ENCODE measurements at regions not wholly inside any gene's neighbourhood (a gene's known extent, or its start where the extent isn't known, plus 50 kb on each side); places are given as distances from the start of the nearest gene placed in this dataset.

GRCh38 chr18:64679121-64679520, 530.2 kb upstream of the LINC00305 start:
- TF ChIP-seq CTCF (IDR thresholded peaks at IDR 0.05; ENCODE audit: poor library complexity) = no peak
- no peak for TF ChIP-seq EZH2 (IDR thresholded peaks at IDR 0.05; ENCODE audit: borderline replicate concordance)

Data from hepatocyte (in vitro differentiated cells).